Activated CD4-positive, alpha-beta T cell treated with anti-CD3 and anti-CD28 coated beads, Interleukin-2, amount 10 ng/mL, durations not matched to agents 24 days and 14 days (primary cell): ENCODE measurements at regions not wholly inside any gene's neighbourhood (a gene's known extent, or its start where the extent isn't known, plus 50 kb on each side); places are given as distances from the start of the nearest gene placed in this dataset.

Experiments used
- DNase-seq: peaks from one replicate; pipeline ENCODE4 v3.0.0; 2022
- H3K27ac Mint-ChIP-seq: one replicate; pipeline ENCODE4 v1.8.0; 2022; ENCODE audit warnings: mild to moderate bottlenecking, mixed read lengths
- H3K27me3 Mint-ChIP-seq: one replicate; pipeline ENCODE4 v1.8.0; 2022; ENCODE audit warnings: mixed read lengths
- H3K36me3 Mint-ChIP-seq: one replicate; pipeline ENCODE4 v1.8.0; 2022; ENCODE audit warnings: low read depth, mild to moderate bottlenecking, mixed read lengths
- H3K4me1 Mint-ChIP-seq: one replicate; pipeline ENCODE4 v1.8.0; 2021; ENCODE audit warnings: mixed read lengths
- H3K4me3 Mint-ChIP-seq: one replicate; pipeline ENCODE4 v1.8.0; 2022; ENCODE audit warnings: mild to moderate bottlenecking, moderate library complexity, mixed read lengths
- H3K9me3 Mint-ChIP-seq: one replicate; pipeline ENCODE4 v1.8.0; 2021; ENCODE audit warnings: mixed read lengths
- intact Hi-C: fragments of 100-400 bp; cut with micrococcal nuclease; formaldehyde crosslinking; loops from one replicate; pipeline ENCODE4 v1.15.1; 2023

DNA sequence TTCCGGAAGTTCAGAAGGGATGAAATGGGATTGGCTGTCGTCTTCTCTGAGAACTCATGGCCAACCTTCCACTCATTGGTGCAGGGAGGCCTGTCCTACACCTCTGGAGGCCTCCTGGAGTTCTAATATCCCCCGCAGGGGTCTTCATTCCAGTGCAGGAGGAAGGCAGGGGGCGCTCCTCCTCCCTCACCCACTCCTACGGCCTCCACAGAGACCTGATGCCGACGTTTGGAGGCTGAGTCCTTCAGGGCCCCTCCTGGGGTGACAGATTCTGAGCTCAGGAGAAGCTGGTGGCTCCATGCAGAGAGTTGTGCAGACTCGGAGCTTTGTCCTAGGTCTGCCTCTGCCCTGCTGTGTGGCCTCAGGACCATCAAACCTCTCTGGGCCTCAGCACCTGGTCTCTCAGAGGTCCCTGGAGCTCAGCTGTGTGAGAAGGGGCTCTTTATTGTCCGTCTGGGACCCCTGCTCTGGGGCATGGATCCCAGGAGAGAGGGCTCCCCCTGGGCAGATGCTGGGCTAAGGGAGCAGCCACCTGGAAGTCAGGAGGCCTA, 102.3 kb upstream of the WNT4 start:
- no peaks in the 10 kb centered on the region for H3K36me3 Mint-ChIP-seq
- H3K9me3 Mint-ChIP-seq, result no peaks in the 10 kb centered on the region
- H3K4me3 Mint-ChIP-seq, result no peak overlapping the region
- no peaks in the 10 kb centered on the region for H3K4me1 Mint-ChIP-seq
- intact Hi-C loops, result no loop called here
- no peak for DNase-seq
- H3K27me3 Mint-ChIP-seq, result peaks cover 5% of the 10 kb centered on the region
- H3K27ac Mint-ChIP-seq, result no peak overlapping the region

DNA sequence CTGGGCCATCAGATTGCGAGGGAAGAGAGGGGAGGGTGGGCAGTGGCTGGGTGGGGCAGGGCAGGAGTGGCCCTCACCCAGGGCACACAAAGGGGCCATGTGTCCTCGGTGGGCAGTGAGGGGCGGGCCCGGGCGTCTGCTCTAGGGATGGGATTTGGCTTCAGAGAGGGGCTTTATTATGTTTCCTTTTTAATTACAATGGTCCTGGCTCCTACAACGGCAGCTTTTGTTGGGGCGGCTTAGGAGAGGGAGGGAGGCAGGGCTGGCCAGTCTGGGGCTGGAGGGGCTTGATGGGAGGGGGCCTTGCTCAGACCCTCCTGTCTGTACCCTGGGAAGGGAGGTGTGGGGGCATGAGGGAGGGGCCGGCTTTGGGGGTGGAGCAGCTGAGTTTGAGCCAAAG, 102.8 kb upstream of the WNT4 start:
- Mint-ChIP-seq H3K4me1 (no peaks in the 10 kb centered on the region), H3K27me3 (peaks cover 5% of the 10 kb centered on the region), H3K9me3 (no peaks in the 10 kb centered on the region), H3K4me3 (no peak overlapping the region), H3K27ac (no peak overlapping the region), H3K36me3 (no peaks in the 10 kb centered on the region)
- intact Hi-C loops, result no loop called here
- no peak for DNase-seq

DNA sequence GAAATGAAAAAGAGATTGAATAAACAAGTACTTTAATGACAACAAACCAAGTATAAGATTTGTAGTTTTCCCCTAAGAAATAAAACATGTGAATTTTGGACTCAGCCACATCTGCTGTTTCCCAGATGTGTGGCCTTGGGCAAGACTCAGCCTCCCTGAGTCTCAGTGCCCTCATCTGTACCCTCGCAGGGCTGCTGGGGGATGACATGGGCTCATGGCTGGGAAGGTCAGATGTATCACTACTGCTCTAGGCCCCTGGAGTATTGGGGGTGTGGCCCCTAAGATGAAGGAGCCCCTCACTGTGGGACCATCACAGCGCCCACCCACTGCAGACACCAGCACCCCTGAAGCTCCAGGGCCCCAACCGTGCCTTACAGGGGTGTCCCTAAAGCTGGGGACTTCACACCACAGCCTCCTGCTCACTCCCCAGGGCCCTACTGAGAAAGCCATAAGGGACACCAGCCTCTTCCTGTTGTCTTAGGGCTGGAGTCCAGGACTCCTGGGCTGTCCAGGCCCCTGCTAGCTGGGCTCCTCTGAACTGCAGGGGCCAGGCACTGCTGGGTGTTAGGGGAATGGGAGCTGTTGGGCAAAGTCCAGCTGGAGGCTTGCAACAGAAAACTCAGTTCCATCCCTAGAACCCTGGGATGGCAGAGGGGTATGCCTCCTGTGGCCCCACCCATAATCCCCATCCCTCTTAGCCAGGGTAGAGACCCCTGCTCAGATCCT, 104.0 kb upstream of the WNT4 start:
- intact Hi-C loops, result no loop called here
- no peaks in the 10 kb centered on the region for H3K4me1 Mint-ChIP-seq
- H3K4me3 Mint-ChIP-seq, result no peak overlapping the region
- peaks cover 6% of the 10 kb centered on the region for H3K27me3 Mint-ChIP-seq
- H3K36me3 Mint-ChIP-seq, result no peaks in the 10 kb centered on the region
- DNase-seq, result no peak
- H3K9me3 Mint-ChIP-seq, result no peaks in the 10 kb centered on the region
- no peak overlapping the region for H3K27ac Mint-ChIP-seq

DNA sequence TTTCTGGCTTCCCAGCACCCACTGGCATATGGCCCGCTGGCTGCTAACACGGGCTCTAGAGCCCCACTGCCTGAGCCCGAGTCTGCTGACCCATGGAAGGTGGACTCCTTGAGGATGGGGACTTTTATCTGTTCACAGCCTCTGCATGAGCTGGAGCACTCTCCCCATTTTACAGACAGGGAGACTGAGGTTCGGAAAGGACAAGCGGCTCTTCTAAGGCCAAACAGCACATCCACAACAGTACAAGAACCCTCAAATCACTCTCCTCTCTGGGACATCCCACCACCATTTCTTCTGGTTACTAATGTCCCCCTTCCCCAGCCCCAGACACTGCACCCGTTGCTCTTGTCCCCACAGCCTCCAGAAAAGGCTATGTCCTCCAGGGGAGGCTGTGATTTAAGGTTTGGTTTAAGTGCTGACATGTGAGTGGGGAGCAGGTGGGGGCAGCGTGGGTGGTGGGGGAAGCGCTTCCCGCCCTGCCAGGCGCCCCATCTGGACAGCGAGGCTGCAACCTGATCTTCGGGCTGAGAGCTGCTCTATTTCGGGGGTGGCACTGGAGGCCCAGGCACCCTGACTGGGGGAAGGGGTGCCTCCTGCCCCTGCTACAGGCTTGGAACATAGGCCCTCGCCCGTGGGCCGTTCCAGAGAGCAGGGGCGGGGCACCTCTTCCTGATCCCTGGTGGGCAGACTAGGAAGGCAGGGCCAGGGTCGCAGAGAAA, 104.8 kb upstream of the WNT4 start:
- H3K4me3 Mint-ChIP-seq, result no peak overlapping the region
- H3K36me3 Mint-ChIP-seq, result no peaks in the 10 kb centered on the region
- H3K4me1 Mint-ChIP-seq, result no peaks in the 10 kb centered on the region
- intact Hi-C loops, result no loop called here
- H3K9me3 Mint-ChIP-seq, result no peaks in the 10 kb centered on the region
- DNase-seq, result no peak
- no peak overlapping the region for H3K27ac Mint-ChIP-seq
- H3K27me3 Mint-ChIP-seq, result peaks cover 6% of the 10 kb centered on the region

DNA sequence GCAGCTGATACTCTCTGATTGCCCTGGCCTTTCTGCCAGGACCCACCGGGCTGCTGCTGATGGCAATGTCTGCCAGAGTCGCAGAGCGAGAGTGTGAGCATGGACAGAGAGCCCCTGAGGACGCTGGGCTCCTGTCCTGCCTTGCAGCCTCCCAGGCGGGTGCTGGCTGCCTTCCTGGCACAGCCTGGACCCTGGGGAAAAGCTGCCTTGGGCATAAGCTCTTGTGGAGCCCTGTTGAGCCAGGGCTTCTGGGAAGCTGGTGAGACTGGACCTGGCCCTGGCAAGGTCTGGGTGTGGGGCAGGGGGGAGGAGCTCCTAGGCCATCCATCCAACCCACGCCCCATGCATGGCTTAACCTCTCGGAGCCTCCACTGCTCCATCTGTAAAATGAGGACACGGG, 105.8 kb upstream of the WNT4 start:
- Mint-ChIP-seq H3K27ac (no peak overlapping the region), H3K4me3 (no peak overlapping the region), H3K27me3 (peaks cover 6% of the 10 kb centered on the region), H3K9me3 (no peaks in the 10 kb centered on the region), H3K36me3 (no peaks in the 10 kb centered on the region), H3K4me1 (no peaks in the 10 kb centered on the region)
- DNase-seq, result no peak
- intact Hi-C loops, result no loop called here

DNA sequence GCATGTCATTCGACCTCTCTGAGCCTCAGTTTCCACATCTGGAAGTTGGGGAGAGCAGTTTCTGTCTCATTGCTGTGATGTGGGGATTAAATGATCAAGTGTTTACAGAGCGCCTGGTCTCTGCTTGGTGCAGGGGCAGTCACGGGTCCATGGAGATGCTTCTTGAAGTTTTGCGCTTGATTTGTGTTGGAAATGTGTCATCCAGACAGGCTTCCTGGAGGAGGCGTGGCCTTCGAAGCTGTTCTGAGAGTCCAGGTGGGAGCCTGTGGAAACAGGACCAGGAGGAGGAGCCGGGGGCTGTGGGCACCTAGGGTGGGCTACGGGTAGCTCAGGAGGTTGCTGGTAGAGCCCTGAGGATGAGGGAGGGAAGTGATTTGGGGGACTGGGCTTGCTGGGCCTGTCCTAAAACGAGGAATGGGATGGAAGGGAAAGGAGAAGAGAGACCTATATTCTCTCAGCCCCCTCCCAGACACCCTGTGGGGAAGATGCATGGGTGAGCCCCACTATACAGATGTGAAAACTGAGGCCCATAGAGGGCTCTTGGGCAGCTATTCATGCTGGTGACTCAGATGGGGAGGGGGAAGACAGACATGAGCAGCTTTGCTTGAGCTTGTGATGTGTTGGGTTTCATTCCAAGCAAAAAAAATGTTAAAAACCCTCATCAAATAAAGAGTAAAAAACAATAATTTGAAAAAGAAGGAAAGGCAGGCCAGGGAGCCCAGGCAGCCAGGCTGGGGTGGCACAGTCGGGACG, 107.2 kb upstream of the WNT4 start:
- no peak overlapping the region for H3K27ac Mint-ChIP-seq

DNA sequence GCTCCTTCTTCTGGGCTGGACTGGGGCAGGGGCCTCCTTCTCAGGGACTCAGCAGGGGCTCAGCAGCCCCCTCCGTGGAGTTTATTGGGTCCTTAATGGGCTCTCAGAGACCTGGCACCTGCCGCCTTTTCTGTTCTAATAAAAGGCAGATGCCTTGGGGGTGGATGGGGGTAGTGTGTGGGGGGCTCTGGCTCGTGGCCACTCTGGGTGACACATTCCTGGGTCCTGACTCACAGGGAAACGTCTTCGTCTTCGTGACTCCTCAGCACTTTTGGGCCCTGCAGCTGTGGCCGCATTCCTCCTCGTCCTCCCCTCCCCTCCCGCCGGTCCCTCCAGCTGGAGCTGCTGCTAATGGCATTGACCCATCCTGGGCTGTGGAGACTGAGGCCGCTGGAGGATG, 107.8 kb upstream of the WNT4 start:
- intact Hi-C loops, result no loop called here
- H3K4me1 Mint-ChIP-seq, result no peaks in the 10 kb centered on the region
- H3K4me3 Mint-ChIP-seq, result no peak overlapping the region
- H3K36me3 Mint-ChIP-seq, result no peaks in the 10 kb centered on the region
- peaks cover 6% of the 10 kb centered on the region for H3K27me3 Mint-ChIP-seq
- no peak overlapping the region for H3K27ac Mint-ChIP-seq
- H3K9me3 Mint-ChIP-seq, result no peaks in the 10 kb centered on the region
- no peak for DNase-seq

More for the DNA sequence above, 107.2 kb upstream of the WNT4 start:
- Mint-ChIP-seq H3K36me3 (no peaks in the 10 kb centered on the region), H3K4me3 (no peak overlapping the region), H3K9me3 (no peaks in the 10 kb centered on the region), H3K4me1 (no peaks in the 10 kb centered on the region), H3K27me3 (peaks cover 6% of the 10 kb centered on the region)
- DNase-seq, result no peak
- intact Hi-C loops, result no loop called here

DNA sequence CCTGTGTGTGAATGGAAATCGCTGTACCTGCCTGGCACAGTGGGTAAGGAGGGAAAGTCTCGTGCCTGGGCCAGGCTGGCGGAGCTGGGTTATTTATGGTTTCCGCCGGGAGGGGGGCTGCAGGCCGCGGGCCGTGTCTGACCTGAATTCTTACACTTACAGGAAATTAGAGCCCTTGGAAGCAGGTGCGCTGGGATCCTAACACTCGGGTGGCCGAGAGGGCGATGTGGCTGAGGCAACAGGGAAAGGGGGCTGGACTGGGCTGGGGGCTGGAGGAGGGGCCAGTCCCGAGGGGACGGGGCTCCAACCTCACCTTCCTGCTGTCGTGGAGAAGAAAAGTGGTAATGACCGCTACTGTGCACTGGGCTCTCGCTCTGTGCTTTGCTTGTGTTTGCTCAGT, 109.4 kb upstream of the WNT4 start:
- DNase-seq, result no peak

DNA sequence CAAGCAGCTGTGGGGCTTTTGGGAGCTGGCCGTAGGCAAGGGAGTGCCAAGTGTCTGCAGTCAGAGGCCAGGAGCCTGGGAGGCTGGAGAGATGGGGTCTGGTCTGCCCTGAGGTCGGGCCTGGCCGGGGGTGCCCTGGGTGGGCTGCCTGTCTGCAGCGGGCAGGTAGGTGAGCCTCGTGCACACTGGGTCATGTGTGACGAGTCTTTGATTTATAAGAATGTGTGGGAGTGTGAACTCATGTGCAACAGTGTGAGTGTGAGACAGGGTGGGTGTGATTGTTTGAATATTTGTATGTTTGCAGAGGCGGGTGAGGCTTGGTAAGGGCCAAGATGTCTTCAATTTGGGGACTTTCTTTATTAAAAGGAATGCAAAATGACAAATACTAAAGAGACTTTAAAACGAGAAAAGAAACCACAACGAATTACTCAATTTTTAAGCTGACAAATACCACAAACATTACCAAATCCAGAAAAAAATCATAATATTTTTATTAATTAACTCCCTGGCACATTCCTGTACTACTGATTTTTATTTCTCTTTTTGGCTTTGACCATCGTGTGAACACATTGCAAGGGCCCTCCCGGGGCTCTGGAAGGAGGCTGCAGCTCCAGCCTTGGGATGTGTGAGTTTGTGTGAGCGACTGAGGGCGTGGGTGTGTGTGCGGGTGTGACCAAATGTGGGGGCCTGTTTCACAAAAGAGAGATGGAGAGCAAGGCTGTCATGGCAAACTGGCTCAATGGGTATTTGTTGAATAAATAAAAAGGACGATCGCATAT, 110.3 kb upstream of the WNT4 start:
- Mint-ChIP-seq H3K4me1 (no peaks in the 10 kb centered on the region), H3K36me3 (no peaks in the 10 kb centered on the region), H3K27ac (no peak overlapping the region), H3K9me3 (no peaks in the 10 kb centered on the region), H3K4me3 (no peak overlapping the region), H3K27me3 (peaks cover 6% of the 10 kb centered on the region)
- intact Hi-C loops, result no loop called here
- no peak for DNase-seq

More for the DNA sequence above, 109.4 kb upstream of the WNT4 start:
- H3K27ac Mint-ChIP-seq, result no peak overlapping the region
- no peak overlapping the region for H3K4me3 Mint-ChIP-seq
- intact Hi-C loops, result no loop called here
- no peaks in the 10 kb centered on the region for H3K36me3 Mint-ChIP-seq
- peaks cover 6% of the 10 kb centered on the region for H3K27me3 Mint-ChIP-seq
- H3K4me1 Mint-ChIP-seq, result no peaks in the 10 kb centered on the region
- no peaks in the 10 kb centered on the region for H3K9me3 Mint-ChIP-seq

DNA sequence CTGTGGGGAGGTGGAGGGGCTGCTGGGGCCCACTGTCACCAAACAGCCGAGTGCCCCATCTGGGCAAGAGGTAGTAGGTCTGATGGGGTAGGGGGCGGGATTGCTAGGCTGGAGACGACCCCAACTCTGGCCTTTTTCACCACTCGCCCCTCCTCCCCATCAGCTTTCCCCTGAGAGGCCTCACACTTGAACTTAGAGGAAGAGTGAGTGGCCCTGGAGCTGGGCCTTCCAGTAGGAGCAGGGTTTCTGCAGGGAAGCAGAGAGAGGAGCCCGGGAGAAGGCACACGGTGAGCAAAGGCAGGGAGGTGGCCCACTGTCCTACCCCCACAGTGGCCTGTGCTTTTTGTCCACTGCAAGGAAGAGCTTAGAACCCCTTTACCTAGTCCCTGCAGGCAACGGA, 111.9 kb upstream of the WNT4 start:
- Mint-ChIP-seq H3K27me3 (peaks cover 6% of the 10 kb centered on the region), H3K4me3 (no peak overlapping the region), H3K36me3 (no peaks in the 10 kb centered on the region), H3K9me3 (no peaks in the 10 kb centered on the region), H3K27ac (no peak overlapping the region), H3K4me1 (no peaks in the 10 kb centered on the region)
- DNase-seq, result no peak
- intact Hi-C loops, result no loop called here

DNA sequence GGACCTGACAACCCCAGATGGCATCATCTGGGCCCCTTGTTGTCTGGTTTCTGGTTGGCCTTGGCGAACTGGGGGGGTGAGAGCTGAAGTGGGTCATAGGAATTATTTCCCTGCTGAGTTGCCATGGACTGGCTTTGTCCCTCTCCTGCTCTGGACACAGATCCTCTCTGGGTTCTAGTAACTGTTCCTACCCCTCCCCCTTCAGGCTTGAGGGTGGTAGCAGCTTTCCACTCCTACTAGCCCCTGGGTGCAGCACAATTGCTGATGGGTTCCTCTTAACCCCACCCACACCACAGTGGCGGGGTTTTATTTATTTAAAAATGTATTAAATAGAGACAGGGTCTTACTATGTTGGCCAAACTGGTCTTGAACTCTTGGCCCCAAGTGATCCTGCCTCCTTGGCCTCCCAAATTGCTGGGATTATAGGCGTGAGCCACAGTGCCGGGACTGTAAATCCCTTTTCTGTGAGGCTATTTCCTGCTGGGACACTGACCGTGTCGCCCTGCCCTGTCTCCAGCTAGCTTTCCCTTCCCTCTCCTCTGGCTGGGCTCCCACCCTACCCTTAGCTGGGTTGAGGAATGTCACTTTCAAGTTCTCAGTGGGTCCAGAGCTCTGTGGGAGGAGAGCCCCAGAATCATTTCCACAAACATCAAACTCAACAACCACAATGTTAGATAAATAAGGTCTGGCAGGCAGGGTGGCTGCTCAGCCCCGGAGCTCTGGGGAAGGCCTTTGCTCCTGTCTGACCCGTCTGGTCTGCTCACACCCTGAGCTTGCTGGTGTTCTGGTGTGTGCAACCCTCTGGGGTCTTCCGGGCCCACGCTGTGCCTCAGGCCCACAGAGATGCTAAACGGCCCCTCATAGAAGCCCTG, 112.7 kb upstream of the WNT4 start:
- intact Hi-C loops, result no loop called here
- Mint-ChIP-seq H3K36me3 (no peaks in the 10 kb centered on the region), H3K9me3 (no peaks in the 10 kb centered on the region), H3K27ac (no peak overlapping the region), H3K27me3 (peaks cover 2% of the 10 kb centered on the region), H3K4me3 (no peak overlapping the region), H3K4me1 (no peaks in the 10 kb centered on the region)
- no peak for DNase-seq

DNA sequence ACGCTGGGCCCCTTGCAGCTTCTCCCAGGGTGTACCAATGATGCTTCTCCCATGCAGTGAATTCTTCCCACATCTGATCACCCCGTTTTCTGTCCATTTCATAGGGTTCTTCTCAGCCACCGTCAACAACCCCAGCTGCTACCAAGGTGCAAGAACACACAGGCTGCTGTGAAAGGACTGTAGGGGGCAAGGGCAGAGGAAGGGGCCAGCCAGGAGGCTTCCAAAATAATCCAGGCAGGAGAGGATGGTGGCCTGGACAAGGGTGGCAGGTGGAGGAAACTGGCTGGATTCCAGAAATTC, 113.3 kb upstream of the WNT4 start:
- H3K27ac Mint-ChIP-seq, result no peak overlapping the region
- DNase-seq, result no peak
- no peaks in the 10 kb centered on the region for H3K9me3 Mint-ChIP-seq
- intact Hi-C loops, result no loop called here
- peaks cover 2% of the 10 kb centered on the region for H3K27me3 Mint-ChIP-seq
- H3K4me1 Mint-ChIP-seq, result no peaks in the 10 kb centered on the region
- H3K4me3 Mint-ChIP-seq, result no peak overlapping the region
- no peaks in the 10 kb centered on the region for H3K36me3 Mint-ChIP-seq
